BJ (cell line): ENCODE measurements at regions not wholly inside any gene's neighbourhood (a gene's known extent, or its start where the extent isn't known, plus 50 kb on each side); places are given as distances from the start of the nearest gene placed in this dataset.

Experiments
- CTCF ChIA-PET: fragments of 350-600 bp; formaldehyde crosslinking; extraction: SDS; loops from one replicate; lab custom pipeline; 2021; ENCODE audit warnings: antibody characterized with exemption, inconsistent platforms; lab: Yijun Ruan, JAX
- POLR2A ChIA-PET: fragments of 300-600 bp; sonication (Branson Sonifier 250); formaldehyde crosslinking; extraction: SDS; loops from one replicate; lab custom pipeline; 2021; ENCODE audit warnings: antibody characterized with exemption; lab: Charles Lee
- DNase-seq: peaks from one replicate; pipeline ENCODE4 v3.0.0-alpha.2; 2011; ENCODE audit warnings: low read depth
- H3K27me3 ChIP-seq: 2 replicates; pipeline ENCODE4 v1.6.0; 2011; ENCODE audit warnings: low read length; ENCODE audit not compliant: control insufficient read depth, insufficient read depth
- H3K36me3 ChIP-seq: 2 replicates; pipeline ENCODE4 v1.5.1; 2011; ENCODE audit warnings: low read length; ENCODE audit not compliant: control insufficient read depth, insufficient read depth
- H3K4me3 ChIP-seq: 2 replicates; pipeline ENCODE4 v1.5.1; 2011; ENCODE audit warnings: low read depth, mild to moderate bottlenecking, control low read depth, low read length
- CTCF ChIP-seq: IDR thresholded peaks from 2 replicates; pipeline ENCODE4 v1.5.1; 2011; ENCODE audit warnings: low read depth, mild to moderate bottlenecking, control low read depth, inconsistent platforms, low read length, moderate library complexity; ENCODE audit not compliant: insufficient read depth

DNA sequence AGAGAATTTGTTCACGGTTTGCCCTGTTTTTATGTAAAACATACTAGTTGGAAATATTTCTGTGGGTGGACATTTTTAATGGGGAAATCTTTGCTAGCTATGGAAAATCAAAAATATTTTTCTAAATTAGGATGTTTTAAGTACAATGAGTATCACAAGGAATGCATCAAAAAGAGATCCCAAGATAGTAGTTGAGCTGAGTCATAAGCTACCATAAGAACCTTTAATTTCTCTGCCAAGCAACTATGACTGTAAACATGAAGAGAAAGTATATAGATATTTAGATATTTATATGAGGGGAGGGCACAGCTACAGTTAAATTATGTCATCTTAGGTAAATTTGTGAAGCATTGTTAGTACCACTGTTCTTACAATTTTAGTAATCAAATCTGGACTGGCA lies 646.2 kb downstream of the XIRP2 start:
- no peak overlapping the region for H3K4me3 ChIP-seq
- DNase-seq: no peak
- TF ChIP-seq CTCF: no peak
- CTCF ChIA-PET: interaction anchor here (0.6 kb wide), 1 partner anchor 17 kb away, joined by 3 read pairs; no protein-coding TSS in a partner anchor
- POLR2A ChIA-PET: no interaction called here
- no peaks in the 10 kb centered on the region for H3K27me3 ChIP-seq
- H3K36me3 ChIP-seq: no peaks in the 10 kb centered on the region

- Histone ChIP-seq H3K36me3 (no peaks in the 10 kb centered on the region), H3K27me3 (no peaks in the 10 kb centered on the region), H3K4me3 (no peak overlapping the region)
- no peak for TF ChIP-seq CTCF
- ChIA-PET CTCF (no interaction called here), POLR2A (no interaction called here)
- DNase-seq: no peak
Measured at GRCh38 chr2:167524786-167525185, 636.5 kb downstream of the XIRP2 start.

GRCh38 chr2:167510071-167510759 lies 621.9 kb downstream of the XIRP2 start:
- H3K27me3 ChIP-seq: no peaks in the 10 kb centered on the region
- ChIA-PET CTCF (no interaction called here), POLR2A (no interaction called here)
- no peak overlapping the region for H3K4me3 ChIP-seq
- TF ChIP-seq CTCF: no peak
- no peak for DNase-seq
- H3K36me3 ChIP-seq: no peaks in the 10 kb centered on the region

DNA sequence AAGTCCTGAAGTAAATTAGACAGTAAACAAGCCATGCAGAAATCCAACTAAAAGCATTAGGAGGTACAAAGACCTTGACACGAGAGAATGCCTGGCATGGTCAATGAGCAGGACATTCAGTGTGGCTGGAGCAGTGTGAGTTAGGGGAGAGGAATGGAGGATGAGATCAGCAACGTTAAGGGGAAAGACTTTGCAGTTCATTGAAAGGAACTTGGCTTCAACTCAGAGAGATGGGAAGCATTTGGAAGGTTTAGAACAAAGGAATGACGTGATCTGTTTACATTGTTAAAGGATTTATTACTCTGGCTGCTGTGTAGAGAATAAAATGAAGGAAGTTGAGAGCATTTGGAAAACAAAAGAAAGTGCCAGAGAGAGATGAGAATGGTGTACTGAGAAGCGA lies 621.3 kb downstream of the XIRP2 start:
- H3K36me3 ChIP-seq: no peaks in the 10 kb centered on the region
- TF ChIP-seq CTCF: no peak
- ChIA-PET POLR2A (no interaction called here), CTCF (no interaction called here)
- H3K27me3 ChIP-seq: no peaks in the 10 kb centered on the region
- DNase-seq: peak; percentile 10
- H3K4me3 ChIP-seq: no peak overlapping the region

DNA sequence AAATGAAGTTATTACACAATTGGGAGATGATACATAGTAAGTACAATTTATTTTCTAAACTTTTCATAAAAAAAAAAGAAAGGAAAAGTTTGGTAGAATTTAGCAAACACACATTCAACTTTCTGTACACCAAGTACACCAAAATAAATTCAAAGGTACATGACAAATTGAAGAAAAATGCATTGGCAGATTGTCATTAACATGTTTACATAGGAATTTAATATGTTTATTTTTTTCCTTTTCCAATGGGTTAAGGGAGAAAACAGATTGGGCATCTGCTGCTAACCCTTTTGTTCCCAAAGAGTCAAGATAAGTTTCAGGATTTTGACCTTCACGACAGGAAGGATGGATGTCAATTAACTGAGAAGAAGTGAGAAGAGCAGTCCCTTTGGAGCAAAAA lies 620.4 kb downstream of the XIRP2 start:
- POLR2A ChIA-PET: no interaction called here

More for the DNA sequence above, 620.4 kb downstream of the XIRP2 start:
- Histone ChIP-seq H3K27me3 (no peaks in the 10 kb centered on the region), H3K4me3 (no peak overlapping the region), H3K36me3 (no peaks in the 10 kb centered on the region)
- no peak for TF ChIP-seq CTCF
- CTCF ChIA-PET: no interaction called here
- DNase-seq: no peak
